Fibroblast of lung (primary cell): ENCODE measurements at regions not wholly inside any gene's neighbourhood (a gene's known extent, or its start where the extent isn't known, plus 50 kb on each side); places are given as distances from the start of the nearest gene placed in this dataset.
A peak's percentile ranks its signal among the peaks of the same experiment; 100 is the strongest.

Experiments used
- DNase-seq, 2 donors: peaks; one replicate each; pipeline versions ENCODE4 v3.0.0 to v3.0.0-alpha.2; 2010; ENCODE audit warnings: low read depth in 2 of 2
- H2AFZ ChIP-seq: 2 replicates; pipeline ENCODE4 v1.5.1; 2012; ENCODE audit warnings: low read length, control low read depth, inconsistent platforms
- H3K27ac ChIP-seq: 2 replicates; pipeline ENCODE4 v1.5.1; 2011; ENCODE audit warnings: low read length, control low read depth; ENCODE audit not compliant: insufficient read depth
- H3K27me3 ChIP-seq: 2 replicates; pipeline ENCODE4 v1.5.1; 2011; ENCODE audit warnings: mild to moderate bottlenecking, low read length; ENCODE audit not compliant: control insufficient read depth, insufficient read depth
- H3K36me3 ChIP-seq: 2 replicates; pipeline ENCODE4 v1.5.1; 2011; ENCODE audit warnings: low read length; ENCODE audit not compliant: control insufficient read depth, insufficient read depth
- H3K4me1 ChIP-seq: 2 replicates; pipeline ENCODE4 v1.5.1; 2011; ENCODE audit warnings: low read length; ENCODE audit not compliant: control insufficient read depth, insufficient read depth; ENCODE audit errors: extremely low read depth
- H3K4me2 ChIP-seq: 2 replicates; pipeline ENCODE4 v1.5.1; 2011; ENCODE audit warnings: low read length, control low read depth; ENCODE audit not compliant: insufficient read depth; ENCODE audit errors: extremely low read depth
- H3K4me3 ChIP-seq, 4 experiments: fragments of 200-600 bp in 1 of 4; sonication (generic) in 1 of 4; replicated peaks in 1 of 4; 2 replicates each; pipeline ENCODE4 v1.5.1; 2011 to 2016; ENCODE audit warnings: low read length in 4 of 4, low read depth in 3 of 4, mild to moderate bottlenecking in 3 of 4, control low read depth in 2 of 4, inconsistent platforms in 1 of 4, mixed read lengths in 1 of 4; ENCODE audit not compliant: insufficient read depth in 1 of 4; ENCODE audit errors: control extremely low read depth in 1 of 4
- H3K79me2 ChIP-seq: 2 replicates; pipeline ENCODE4 v1.5.1; 2012; ENCODE audit warnings: mild to moderate bottlenecking, low read length, inconsistent platforms; ENCODE audit not compliant: control insufficient read depth, insufficient read depth
- H3K9ac ChIP-seq: 2 replicates; pipeline ENCODE4 v1.5.1; 2011; ENCODE audit warnings: mild to moderate bottlenecking, low read length, control low read depth; ENCODE audit not compliant: insufficient read depth
- H3K9me3 ChIP-seq: 2 replicates; pipeline ENCODE4 v1.5.1; 2012; ENCODE audit warnings: low read depth, low read length; ENCODE audit not compliant: control insufficient read depth, insufficient read depth
- H4K20me1 ChIP-seq: 2 replicates; pipeline ENCODE4 v1.5.1; 2011; ENCODE audit warnings: low read length; ENCODE audit not compliant: control insufficient read depth, insufficient read depth; ENCODE audit errors: extremely low read depth
- CTCF ChIP-seq, 2 donors: IDR thresholded peaks in 1 of 2; conservative IDR thresholded peaks in 1 of 2; 1 replicate in 1 of 2; 2 replicates in 1 of 2; pipeline ENCODE4 v1.5.1; 2011 to 2012; ENCODE audit warnings: low read length in 2 of 2, control low read depth in 1 of 2, inconsistent platforms in 1 of 2, low read depth in 1 of 2, mild to moderate bottlenecking in 1 of 2
- EZH2 ChIP-seq: IDR thresholded peaks from 2 replicates; pipeline ENCODE4 v1.5.1; 2012; ENCODE audit warnings: low read length, control low read depth, mild to moderate bottlenecking; ENCODE audit errors: missing control alignments

- TF ChIP-seq CTCF (conservative IDR thresholded peaks at IDR 0.05 in 1 of 2, IDR thresholded peaks at IDR 0.05 in 1 of 2; ENCODE audit: low read depth in 1 of 2, low read length in 2 of 2): no peak
- TF ChIP-seq EZH2: no peak
- Histone ChIP-seq H3K4me1 (peaks cover 6% of the 10 kb centered on the region), H3K27ac (no peak overlapping the region)
These were observed 594.9 kb downstream of the INHBA start for GRCh38 chr7:41107938-41108448.

GRCh38 chr7:41107330-41107937 is 595.5 kb downstream of the INHBA start:
- no peaks in the 10 kb centered on the region for H4K20me1 ChIP-seq
- no peaks in the 10 kb centered on the region for H3K27me3 ChIP-seq
- no peaks in the 10 kb centered on the region for H3K36me3 ChIP-seq
- no peak overlapping the region for H3K9ac ChIP-seq
- peaks cover 6% of the 10 kb centered on the region for H3K4me1 ChIP-seq
- no peak for TF ChIP-seq EZH2
- TF ChIP-seq CTCF (conservative IDR thresholded peaks at IDR 0.05 in 1 of 2, IDR thresholded peaks at IDR 0.05 in 1 of 2; ENCODE audit: low read depth in 1 of 2, low read length in 2 of 2): no peak
- no peak overlapping the region for H3K4me2 ChIP-seq
- peak in 1 of 2 donors; percentile 82 for DNase-seq
- H2AFZ ChIP-seq: no peak overlapping the region
- H3K9me3 ChIP-seq: no peaks in the 10 kb centered on the region
- no peak overlapping the region for H3K27ac ChIP-seq
- no peak overlapping the region for H3K4me3 ChIP-seq
- no peaks in the 10 kb centered on the region for H3K79me2 ChIP-seq

More at GRCh38 chr7:41107938-41108448, 594.9 kb downstream of the INHBA start:
- Histone ChIP-seq H3K79me2 (no peaks in the 10 kb centered on the region), H2AFZ (no peak overlapping the region), H3K27me3 (no peaks in the 10 kb centered on the region), H4K20me1 (no peaks in the 10 kb centered on the region), H3K36me3 (no peaks in the 10 kb centered on the region), H3K9ac (no peak overlapping the region), H3K4me3 (no peak overlapping the region), H3K9me3 (no peaks in the 10 kb centered on the region), H3K4me2 (no peak overlapping the region)
- peak in 1 of 2 donors; percentile 70 for DNase-seq

GRCh38 chr7:41104631-41105030 is 598.3 kb downstream of the INHBA start:
- no peaks in the 10 kb centered on the region for H3K79me2 ChIP-seq
- H3K9me3 ChIP-seq: no peaks in the 10 kb centered on the region
- DNase-seq: peak; percentile 17 to 73
- no peaks in the 10 kb centered on the region for H3K36me3 ChIP-seq
- no peak overlapping the region for H3K4me3 ChIP-seq
- no peak overlapping the region for H3K4me2 ChIP-seq
- H4K20me1 ChIP-seq: no peaks in the 10 kb centered on the region
- TF ChIP-seq CTCF (conservative IDR thresholded peaks at IDR 0.05 in 1 of 2, IDR thresholded peaks at IDR 0.05 in 1 of 2; ENCODE audit: low read depth in 1 of 2, low read length in 2 of 2) (no peak), EZH2 (no peak)
- H2AFZ ChIP-seq: no peak overlapping the region
- H3K27me3 ChIP-seq: no peaks in the 10 kb centered on the region
- no peak overlapping the region for H3K9ac ChIP-seq
- H3K4me1 ChIP-seq: peaks cover 6% of the 10 kb centered on the region
- no peak overlapping the region for H3K27ac ChIP-seq
